H1 (cell line): ENCODE measurements at regions not wholly inside any gene's neighbourhood (a gene's known extent, or its start where the extent isn't known, plus 50 kb on each side); places are given as distances from the start of the nearest gene placed in this dataset.

Experiments
- ATF2 ChIP-seq: IDR thresholded peaks from 2 replicates; pipeline ENCODE4 v1.6.1; 2012; ENCODE audit warnings: low read length, inconsistent platforms
- ATF3 ChIP-seq: IDR thresholded peaks from 2 replicates; pipeline ENCODE4 v1.6.1; 2011; ENCODE audit warnings: low read depth, mild to moderate bottlenecking, low read length; ENCODE audit not compliant: insufficient read depth
- CHD7 ChIP-seq: fragments of 300-600 bp; sonication (generic); IDR thresholded peaks from 2 replicates; pipeline ENCODE4 v1.7.1; 2012; ENCODE audit warnings: low read length, moderate library complexity, mild to moderate bottlenecking, inconsistent platforms; ENCODE audit not compliant: insufficient replicate concordance
- JUND ChIP-seq: IDR thresholded peaks from 2 replicates; pipeline ENCODE4 v1.6.1; 2011; ENCODE audit warnings: mild to moderate bottlenecking, improper control_type of control experiment, low read length
- MAFK ChIP-seq: IDR thresholded peaks from 2 replicates; pipeline ENCODE4 v1.6.1; 2012; ENCODE audit warnings: low read depth, mild to moderate bottlenecking, improper control_type of control experiment, low read length
- RAD21 ChIP-seq, 2 experiments: IDR thresholded peaks in 1 of 2; conservative IDR thresholded peaks in 1 of 2; 2 replicates each; pipeline ENCODE4 v1.6.1; 2011; ENCODE audit warnings: low read depth in 2 of 2, low read length in 2 of 2, improper control_type of control experiment in 1 of 2, inconsistent platforms in 1 of 2, mild to moderate bottlenecking in 1 of 2, moderate library complexity in 1 of 2

GRCh38 chr12:124448955-124449622 lies 118.3 kb downstream of the NCOR2 start (continued):
- TF ChIP-seq ATF3 (no peak), MAFK (no peak), JUND (no peak), ATF2 (no peak), RAD21 (IDR thresholded peaks at IDR 0.05 in 1 of 2, conservative IDR thresholded peaks at IDR 0.05 in 1 of 2; ENCODE audit: low read depth in 2 of 2, low read length in 2 of 2) (no peak), CHD7 (no peak)
